Uterus (tissue), 3 donors: ENCODE measurements at regions not wholly inside any gene's neighbourhood (a gene's known extent, or its start where the extent isn't known, plus 50 kb on each side); places are given as distances from the start of the nearest gene placed in this dataset.

Experiments
- DNase-seq, 2 donors: peaks; one replicate each; pipeline ENCODE4 v3.0.0-alpha.2; 2019 to 2020
- H3K27ac ChIP-seq, 2 donors: fragments of 200-600 bp; sonication (generic); 1 replicate in 1 of 2; 2 replicates in 1 of 2; pipeline ENCODE4 v1.5.1; 2016 to 2018
- H3K27me3 ChIP-seq, 2 donors: fragments of 200-600 bp; sonication (generic); one replicate each; pipeline ENCODE4 v1.5.1; 2018 to 2019; ENCODE audit warnings: control low read depth in 1 of 2
- H3K36me3 ChIP-seq, 2 donors: fragments of 200-600 bp; sonication (generic); one replicate each; pipeline ENCODE4 v1.5.1; 2019; ENCODE audit warnings: control low read depth in 1 of 2
- H3K4me1 ChIP-seq, 2 donors: fragments of 200-600 bp; sonication (generic); one replicate each; pipeline ENCODE4 v1.5.1; 2018 to 2019; ENCODE audit warnings: control low read depth in 1 of 2
- H3K4me3 ChIP-seq, 2 donors: fragments of 200-600 bp; sonication (generic); 1 replicate in 1 of 2; 2 replicates in 1 of 2; pipeline ENCODE4 v1.5.1; 2018 to 2019; ENCODE audit warnings: mild to moderate bottlenecking in 1 of 2
- H3K9me3 ChIP-seq, 2 donors: fragments of 200-600 bp; sonication (generic); one replicate each; pipeline ENCODE4 v1.5.1; 2019; ENCODE audit warnings: control low read depth in 1 of 2
- POLR2A ChIP-seq, 2 donors: fragments of 450-650 bp; IDR thresholded peaks; one replicate each; pipeline ENCODE4 v1.6.1; 2016; ENCODE audit warnings: antibody characterized with exemption in 2 of 2, mild to moderate bottlenecking in 1 of 2, moderate library complexity in 1 of 2
- intact Hi-C: fragments of 100-400 bp; cut with DNase I; formaldehyde crosslinking; loops from one replicate; pipeline ENCODE4 v1.15.1; 2023; ENCODE audit warnings: low total_unique reads
- TF ChIP-seq, protein P1 (sequence below), 4 experiments: fragments of 200-600 bp in 2 of 4; fragments of 450-650 bp in 2 of 4; sonication (generic) in 2 of 4; IDR thresholded peaks; one replicate each; pipeline ENCODE4 v1.5.1; 2016 to 2019; ENCODE audit warnings: antibody characterized with exemption in 4 of 4, mild to moderate bottlenecking in 2 of 4, moderate library complexity in 1 of 4
- donor health status: DM: yes; HTN: yes; CAD: no.

- no peaks in the 10 kb centered on the region for H3K4me1 ChIP-seq
- H3K9me3 ChIP-seq: no peaks in the 10 kb centered on the region
- intact Hi-C loops: no loop called here
- H3K27ac ChIP-seq: no peak overlapping the region
- H3K36me3 ChIP-seq: no peaks in the 10 kb centered on the region
- no peak for TF ChIP-seq POLR2A (IDR thresholded peaks at IDR 0.05)
- TF ChIP-seq, protein P1, sequence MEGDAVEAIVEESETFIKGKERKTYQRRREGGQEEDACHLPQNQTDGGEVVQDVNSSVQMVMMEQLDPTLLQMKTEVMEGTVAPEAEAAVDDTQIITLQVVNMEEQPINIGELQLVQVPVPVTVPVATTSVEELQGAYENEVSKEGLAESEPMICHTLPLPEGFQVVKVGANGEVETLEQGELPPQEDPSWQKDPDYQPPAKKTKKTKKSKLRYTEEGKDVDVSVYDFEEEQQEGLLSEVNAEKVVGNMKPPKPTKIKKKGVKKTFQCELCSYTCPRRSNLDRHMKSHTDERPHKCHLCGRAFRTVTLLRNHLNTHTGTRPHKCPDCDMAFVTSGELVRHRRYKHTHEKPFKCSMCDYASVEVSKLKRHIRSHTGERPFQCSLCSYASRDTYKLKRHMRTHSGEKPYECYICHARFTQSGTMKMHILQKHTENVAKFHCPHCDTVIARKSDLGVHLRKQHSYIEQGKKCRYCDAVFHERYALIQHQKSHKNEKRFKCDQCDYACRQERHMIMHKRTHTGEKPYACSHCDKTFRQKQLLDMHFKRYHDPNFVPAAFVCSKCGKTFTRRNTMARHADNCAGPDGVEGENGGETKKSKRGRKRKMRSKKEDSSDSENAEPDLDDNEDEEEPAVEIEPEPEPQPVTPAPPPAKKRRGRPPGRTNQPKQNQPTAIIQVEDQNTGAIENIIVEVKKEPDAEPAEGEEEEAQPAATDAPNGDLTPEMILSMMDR (IDR thresholded peaks at IDR 0.05): no peak
- H3K27me3 ChIP-seq: no peaks in the 10 kb centered on the region
- DNase-seq: no peak
- no peak overlapping the region for H3K4me3 ChIP-seq
Measured at GRCh38 chr9:27659571-27659970, 86.3 kb upstream of the C9orf72 start.

DNA sequence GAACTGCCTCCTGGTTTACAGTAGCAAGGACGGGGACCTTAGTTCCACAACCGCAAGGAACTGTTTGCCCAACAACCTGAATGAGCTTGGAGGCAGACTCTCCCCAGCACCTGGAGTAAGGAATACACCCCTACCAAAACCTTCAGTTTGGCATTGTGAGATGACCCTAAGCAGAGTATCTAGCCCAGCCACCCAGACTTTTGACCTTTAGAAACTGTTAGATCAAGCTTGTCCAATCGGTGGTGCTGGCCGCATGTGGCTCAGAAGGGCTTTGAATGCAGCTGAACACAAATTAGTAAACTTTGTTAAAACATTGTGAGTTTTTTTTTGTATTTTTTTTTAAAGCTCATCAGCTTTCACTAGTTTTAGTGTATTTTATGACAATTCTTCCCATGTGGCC lies 86.9 kb upstream of the C9orf72 start:
- Histone ChIP-seq H3K4me1 (no peaks in the 10 kb centered on the region), H3K4me3 (no peak overlapping the region), H3K9me3 (no peaks in the 10 kb centered on the region), H3K36me3 (no peaks in the 10 kb centered on the region), H3K27me3 (no peaks in the 10 kb centered on the region), H3K27ac (no peak overlapping the region)
- TF ChIP-seq, protein P1 (IDR thresholded peaks at IDR 0.05): no peak
- TF ChIP-seq POLR2A (IDR thresholded peaks at IDR 0.05): no peak
- DNase-seq: no peak
- intact Hi-C loops: no loop called here

- Histone ChIP-seq H3K4me3 (no peak overlapping the region), H3K9me3 (no peaks in the 10 kb centered on the region), H3K27ac (no peak overlapping the region), H3K36me3 (no peaks in the 10 kb centered on the region), H3K27me3 (no peaks in the 10 kb centered on the region), H3K4me1 (no peaks in the 10 kb centered on the region)
- intact Hi-C loops: no loop called here
- DNase-seq: no peak
- no peak for TF ChIP-seq POLR2A (IDR thresholded peaks at IDR 0.05)
- TF ChIP-seq, protein P1 (IDR thresholded peaks at IDR 0.05): no peak
Measured at GRCh38 chr9:27663526-27663925, 90.2 kb upstream of the C9orf72 start.

- no peaks in the 10 kb centered on the region for H3K27me3 ChIP-seq
- no peaks in the 10 kb centered on the region for H3K4me1 ChIP-seq
- no peaks in the 10 kb centered on the region for H3K9me3 ChIP-seq
- intact Hi-C loops: no loop called here
- H3K4me3 ChIP-seq: no peak overlapping the region
- no peaks in the 10 kb centered on the region for H3K36me3 ChIP-seq
- peak; percentile 36 to 51 for DNase-seq
- TF ChIP-seq, protein P1 (IDR thresholded peaks at IDR 0.05): no peak
- no peak for TF ChIP-seq POLR2A (IDR thresholded peaks at IDR 0.05)
- no peak overlapping the region for H3K27ac ChIP-seq
Measured at GRCh38 chr9:27664121-27664779, 91.0 kb upstream of the C9orf72 start.

- no peak for DNase-seq
- Histone ChIP-seq H3K9me3 (no peaks in the 10 kb centered on the region), H3K36me3 (no peaks in the 10 kb centered on the region), H3K4me3 (no peak overlapping the region), H3K27me3 (no peaks in the 10 kb centered on the region), H3K4me1 (no peaks in the 10 kb centered on the region), H3K27ac (no peak overlapping the region)
- intact Hi-C loops: no loop called here
- TF ChIP-seq, protein P1 (IDR thresholded peaks at IDR 0.05): no peak
- no peak for TF ChIP-seq POLR2A (IDR thresholded peaks at IDR 0.05)
Measured at GRCh38 chr9:27665136-27665535, 91.9 kb upstream of the C9orf72 start.
